Activated CD4-positive, alpha-beta T cell treated with anti-CD3 and anti-CD28 coated beads, Interleukin-10, Interleukin-2, amounts not matched to agents 100 ng/mL and 50 ng/mL, durations not matched to agents 16 hours and 8 hours (primary cell): ENCODE measurements at regions not wholly inside any gene's neighbourhood (a gene's known extent, or its start where the extent isn't known, plus 50 kb on each side); places are given as distances from the start of the nearest gene placed in this dataset.

Source experiments
- DNase-seq: peaks from one replicate; pipeline ENCODE4 v3.0.0-alpha.2; 2020

GRCh38 chr7:52323202-52323746 lies 712.2 kb upstream of the POM121L12 start:
- no peak for DNase-seq

GRCh38 chr7:52320610-52321009 lies 714.8 kb upstream of the POM121L12 start:
- no peak for DNase-seq

GRCh38 chr7:52317921-52318320 lies 717.5 kb upstream of the POM121L12 start:
- no peak for DNase-seq

GRCh38 chr7:52311886-52312285 lies 723.5 kb upstream of the POM121L12 start:
- DNase-seq = no peak

GRCh38 chr7:52309631-52310030 lies 725.8 kb upstream of the POM121L12 start:
- DNase-seq = no peak

- no peak for DNase-seq
Observed at GRCh38 chr7:52302765-52303520, 732.5 kb upstream of the POM121L12 start.

- no peak for DNase-seq
Observed at GRCh38 chr7:52297128-52297527, 738.3 kb upstream of the POM121L12 start.

- no peak for DNase-seq
Observed at GRCh38 chr7:52294942-52295341, 740.5 kb upstream of the POM121L12 start.

- no peak for DNase-seq
Observed at GRCh38 chr7:52289247-52289646, 746.2 kb upstream of the POM121L12 start.

GRCh38 chr7:52287698-52288097 lies 747.7 kb upstream of the POM121L12 start:
- no peak for DNase-seq

GRCh38 chr7:52285689-52286088 lies 749.7 kb upstream of the POM121L12 start:
- no peak for DNase-seq

GRCh38 chr7:52283335-52283734 lies 752.1 kb upstream of the POM121L12 start:
- DNase-seq = no peak

- DNase-seq = no peak
Observed at GRCh38 chr7:52273685-52274610, 761.5 kb upstream of the POM121L12 start.

- DNase-seq = no peak
Observed at GRCh38 chr7:52271703-52272102, 763.7 kb upstream of the POM121L12 start.

- no peak for DNase-seq
Observed at GRCh38 chr7:52270301-52270700, 765.1 kb upstream of the POM121L12 start.

- DNase-seq = no peak
Observed at GRCh38 chr7:52269669-52270068, 765.8 kb upstream of the POM121L12 start.

- DNase-seq = no peak
Observed at GRCh38 chr7:52261057-52261456, 774.4 kb upstream of the POM121L12 start.

- no peak for DNase-seq
Observed at GRCh38 chr7:52260046-52260665, 775.3 kb upstream of the POM121L12 start.

GRCh38 chr7:52257890-52258289 lies 777.5 kb upstream of the POM121L12 start:
- DNase-seq = no peak

- no peak for DNase-seq
Observed at GRCh38 chr7:52254396-52255010, 780.9 kb upstream of the POM121L12 start.

- DNase-seq = no peak
Observed at GRCh38 chr7:52253953-52254352, 781.5 kb upstream of the POM121L12 start.

- DNase-seq = no peak
Observed at GRCh38 chr7:52249741-52250140, 785.7 kb upstream of the POM121L12 start.

- DNase-seq = no peak
Observed at GRCh38 chr7:52247518-52247917, 787.9 kb upstream of the POM121L12 start.
